GM21723 (cell line): ENCODE measurements at regions not wholly inside any gene's neighbourhood (a gene's known extent, or its start where the extent isn't known, plus 50 kb on each side); places are given as distances from the start of the nearest gene placed in this dataset.

Experiments used
- ATAC-seq: cut with Tn5 transposase; IDR thresholded peaks from one replicate; pipeline ENCODE4 v1.9.1; 2021; ENCODE audit warnings: mild to moderate bottlenecking, moderate library complexity; ENCODE audit not compliant: unreplicated experiment

DNA sequence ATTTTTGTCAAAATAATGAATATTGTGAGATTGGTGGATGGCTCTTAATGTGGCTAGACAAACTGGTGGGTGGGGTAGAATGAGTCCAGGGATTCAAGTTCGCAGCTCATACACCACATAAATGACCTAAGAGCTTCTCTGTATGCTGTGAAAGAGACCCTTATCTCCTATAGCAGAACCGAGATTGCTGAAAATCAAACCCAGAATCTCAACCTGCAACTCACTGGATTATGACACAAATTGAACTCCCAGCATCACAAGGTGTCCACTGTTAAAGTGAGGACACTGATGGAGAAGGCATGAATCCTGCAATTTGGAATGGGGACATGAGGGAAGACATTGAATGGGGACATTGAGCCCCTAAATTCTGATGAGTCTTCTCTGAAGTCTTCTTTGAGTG lies 51.3 kb upstream of the CNKSR3 start:
- ATAC-seq = no peak

DNA sequence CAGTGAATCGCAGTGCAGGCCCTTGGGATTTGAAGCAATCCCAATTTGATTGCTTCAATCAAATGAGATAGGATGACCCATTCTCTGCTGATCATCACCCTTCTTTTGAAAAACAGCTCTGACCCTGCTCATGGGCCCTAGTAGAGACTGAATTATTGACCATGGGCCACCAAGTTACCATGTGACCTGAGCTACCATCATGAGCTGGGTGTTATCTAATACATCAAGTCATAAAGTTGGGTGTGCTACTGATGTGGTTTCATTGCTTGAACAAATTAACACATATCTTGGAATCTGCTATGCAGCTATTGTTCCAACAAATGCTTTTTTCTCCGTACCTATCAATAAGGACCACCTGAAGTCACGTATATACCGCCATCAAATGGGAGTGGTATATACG lies 54.8 kb upstream of the CNKSR3 start:
- no peak for ATAC-seq

DNA sequence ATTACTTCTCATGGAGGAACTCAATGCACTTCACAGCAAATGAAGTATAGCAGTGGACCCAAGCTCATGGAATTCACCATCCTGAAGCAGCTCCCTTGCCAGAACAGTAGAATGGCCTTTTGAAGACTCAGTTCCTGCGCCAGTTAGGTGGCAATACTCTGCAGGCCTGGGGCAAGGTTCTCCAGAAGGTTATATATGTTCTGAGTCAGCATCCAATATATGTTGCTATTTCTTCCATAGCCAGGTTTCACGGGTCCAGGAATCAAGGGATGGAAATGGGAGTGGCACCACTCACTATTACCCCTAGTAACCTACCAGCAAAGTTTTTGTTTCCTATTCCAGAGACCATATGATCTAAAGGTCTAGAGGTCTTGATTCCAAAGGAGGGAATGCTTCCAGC lies 56.4 kb upstream of the CNKSR3 start:
- no peak for ATAC-seq

DNA sequence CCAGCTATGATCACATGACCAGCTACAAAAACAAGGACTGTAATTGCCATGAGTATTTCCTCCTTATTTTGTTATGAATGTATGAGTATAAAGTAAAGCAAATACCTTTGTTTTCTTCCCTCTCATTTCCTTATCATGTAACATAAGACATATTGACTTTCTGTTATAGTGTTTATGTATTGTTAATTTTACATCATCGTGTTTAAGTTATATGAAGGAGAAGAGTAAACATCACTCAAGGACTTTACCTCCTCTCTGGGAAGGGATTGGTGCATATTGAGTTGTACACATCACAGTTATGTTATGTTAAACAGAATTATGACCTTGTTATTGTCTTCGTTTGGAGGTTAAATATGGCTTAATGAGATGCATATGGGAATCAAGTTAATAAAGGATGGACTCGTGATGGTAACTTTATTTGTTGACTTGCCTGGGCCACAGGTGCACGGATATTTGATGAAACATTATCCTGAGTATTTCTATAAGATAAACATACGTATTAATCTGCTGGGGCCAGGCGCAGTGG lies 57.3 kb upstream of the CNKSR3 start:
- ATAC-seq = no peak

DNA sequence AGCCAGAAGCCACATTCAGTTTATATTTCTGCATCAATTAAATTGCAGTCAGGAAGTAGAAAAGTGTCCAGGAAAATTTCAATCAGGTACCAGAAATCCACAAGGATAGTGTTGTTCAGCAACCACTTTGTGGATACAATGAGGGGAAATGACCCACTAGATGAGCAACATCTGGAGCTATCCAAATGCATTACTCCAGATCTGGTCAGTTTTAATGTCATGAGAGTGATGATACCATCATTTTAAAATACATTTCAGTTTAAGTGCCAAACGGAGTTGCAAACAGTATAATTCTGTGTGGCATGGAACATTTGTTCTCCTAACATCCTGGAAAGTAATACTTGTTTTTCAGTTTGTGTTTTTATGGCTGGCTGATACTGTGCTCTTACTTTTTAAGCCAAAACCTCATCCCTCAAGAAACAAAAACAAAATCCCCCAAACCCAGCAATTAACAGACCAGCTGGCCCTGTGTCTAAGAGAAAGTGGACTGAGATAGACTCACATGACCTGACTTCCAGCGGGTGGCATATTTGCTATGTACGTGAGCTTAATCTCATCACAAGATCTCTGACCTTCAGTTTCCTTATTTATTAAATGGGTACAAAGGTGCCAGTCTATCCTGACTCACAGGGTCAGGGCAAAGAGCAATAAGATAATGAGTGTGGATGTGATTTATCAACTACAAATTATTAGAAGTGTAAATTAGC lies 58.8 kb upstream of the CNKSR3 start:
- no peak for ATAC-seq

DNA sequence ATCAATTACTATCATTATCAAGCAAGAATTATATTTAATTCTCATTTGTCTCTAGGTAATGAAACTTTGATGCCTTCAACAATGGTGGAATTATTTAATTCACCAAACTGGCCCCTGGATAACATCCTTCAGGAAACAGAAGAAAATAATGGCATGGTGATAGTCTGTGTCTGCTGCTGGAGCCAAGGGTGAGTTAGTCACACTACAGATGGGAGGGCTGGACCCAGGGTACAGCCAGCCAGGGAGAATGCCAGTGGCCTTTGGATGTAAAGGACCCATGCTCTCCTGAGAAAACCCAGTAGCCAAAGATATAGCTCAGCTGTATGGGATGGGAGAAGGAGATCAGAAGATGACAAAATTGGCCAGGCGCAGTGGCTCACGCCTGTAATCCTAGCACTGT lies 60.0 kb upstream of the CNKSR3 start:
- no peak for ATAC-seq

DNA sequence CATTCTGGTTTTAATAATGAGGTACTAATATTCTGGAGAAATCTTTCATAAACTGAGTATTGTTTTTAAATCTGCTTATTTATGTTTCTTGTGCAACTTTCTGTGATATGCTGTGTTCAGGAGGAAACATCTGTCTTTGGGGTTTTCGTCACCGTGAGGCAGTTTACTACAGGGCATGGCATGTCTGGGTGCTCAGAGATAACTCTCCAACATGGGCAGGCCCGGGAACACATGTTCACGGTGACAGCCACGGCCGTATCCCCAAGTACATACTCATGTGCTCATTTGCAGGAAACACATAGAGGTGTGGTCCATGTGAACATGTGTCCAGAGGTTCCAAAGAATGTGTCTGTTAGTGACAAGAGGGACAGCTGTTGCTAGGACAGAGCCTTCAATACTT lies 62.1 kb upstream of the CNKSR3 start:
- ATAC-seq = no peak

DNA sequence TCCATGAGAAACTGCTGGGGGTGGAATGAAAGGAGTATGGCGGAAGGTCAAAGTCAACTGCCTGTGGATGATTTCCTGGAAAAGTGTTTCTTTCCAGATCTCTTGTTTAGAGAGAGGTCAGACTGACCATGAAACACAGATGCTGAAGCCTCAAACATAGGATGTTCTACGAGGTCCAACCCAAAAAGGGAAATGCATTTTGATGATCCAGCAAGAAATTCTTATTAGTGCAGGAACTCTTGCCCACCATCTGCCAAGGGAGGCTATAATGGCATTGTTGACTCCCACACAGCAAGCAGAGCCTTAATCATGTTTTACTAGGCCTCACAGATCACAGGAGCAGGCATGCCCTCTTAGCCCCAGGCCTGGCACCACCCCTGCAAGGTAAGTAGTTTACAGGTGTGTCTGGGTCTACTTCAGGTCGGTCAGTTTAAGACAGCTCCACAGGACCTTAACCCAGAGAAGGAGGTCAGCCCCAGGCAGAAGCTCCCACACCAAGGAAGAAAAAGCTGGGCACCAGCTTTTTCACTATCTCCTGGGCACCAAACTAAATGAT lies 67.6 kb upstream of the CNKSR3 start:
- ATAC-seq = no peak

DNA sequence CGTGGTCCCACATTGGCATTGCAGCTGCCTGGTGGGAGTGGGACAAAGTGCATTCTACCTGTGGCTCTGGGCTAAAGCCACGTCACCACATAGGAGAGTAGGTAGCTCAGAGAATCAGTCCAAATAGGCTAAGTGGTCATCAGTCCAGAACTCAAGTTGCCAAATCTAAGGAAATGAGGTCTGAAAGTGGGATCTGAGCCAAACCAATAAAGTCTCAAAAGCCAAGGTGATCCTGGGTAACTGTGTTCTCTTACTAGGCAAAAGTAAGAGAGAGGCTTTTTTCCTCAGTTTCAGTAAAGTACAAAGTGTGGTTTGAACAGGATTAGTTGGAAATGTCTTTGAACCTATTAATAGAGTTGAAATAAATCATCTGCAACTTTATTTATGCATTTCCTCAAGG lies 68.6 kb upstream of the CNKSR3 start:
- no peak for ATAC-seq

DNA sequence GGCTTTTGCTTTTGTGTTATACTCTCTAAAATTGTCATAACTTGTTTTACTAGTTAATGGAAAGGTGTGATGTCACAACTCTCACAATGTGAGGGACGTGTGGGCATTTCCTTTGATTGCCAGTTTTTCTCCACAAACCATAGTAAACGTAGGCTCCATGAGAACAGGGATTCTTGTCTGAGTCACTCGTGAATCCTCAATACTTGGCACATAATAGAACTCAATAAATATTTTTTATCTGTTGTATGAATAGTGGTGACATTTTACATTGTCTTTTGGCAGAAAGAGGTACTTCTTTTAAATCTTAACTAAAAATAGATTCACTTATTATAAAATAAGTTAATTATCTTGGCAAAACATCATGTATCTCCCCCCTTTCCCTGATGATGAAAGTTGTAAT lies 69.0 kb upstream of the CNKSR3 start:
- ATAC-seq = no peak

DNA sequence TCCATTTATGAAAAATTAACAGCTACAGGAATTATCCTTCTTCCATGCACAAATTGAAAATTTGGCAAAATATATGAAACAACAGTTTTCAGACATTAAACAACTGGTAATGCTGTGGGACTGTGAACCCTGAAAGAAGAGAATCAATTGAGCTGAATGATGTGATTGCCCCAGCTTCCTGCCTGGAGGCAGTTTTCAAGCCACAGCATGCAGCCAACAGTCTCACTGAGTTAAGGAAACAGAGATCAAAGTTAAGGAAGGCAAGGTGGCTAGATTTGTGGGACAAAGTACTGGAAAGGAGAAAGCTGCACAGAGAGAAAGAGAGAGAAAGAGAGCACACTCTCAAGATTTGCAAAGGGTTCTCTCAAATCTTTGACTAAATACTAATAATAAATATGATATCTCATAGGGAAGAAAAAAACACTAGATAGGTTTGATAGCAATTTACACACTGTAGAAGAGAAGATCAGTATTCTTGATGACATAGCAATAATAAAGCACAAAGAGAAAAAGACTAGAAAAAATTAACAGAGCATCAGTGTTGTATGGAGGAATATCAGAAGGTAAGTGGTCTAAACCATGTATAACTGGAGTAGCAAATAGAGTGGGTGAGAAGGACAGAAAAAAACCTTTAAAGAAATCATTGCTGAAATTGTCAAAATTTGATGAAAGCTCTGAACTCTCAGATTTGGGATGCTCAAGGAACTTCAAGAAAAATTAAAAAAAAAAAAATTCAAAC lies 70.1 kb upstream of the CNKSR3 start:
- ATAC-seq = no peak

DNA sequence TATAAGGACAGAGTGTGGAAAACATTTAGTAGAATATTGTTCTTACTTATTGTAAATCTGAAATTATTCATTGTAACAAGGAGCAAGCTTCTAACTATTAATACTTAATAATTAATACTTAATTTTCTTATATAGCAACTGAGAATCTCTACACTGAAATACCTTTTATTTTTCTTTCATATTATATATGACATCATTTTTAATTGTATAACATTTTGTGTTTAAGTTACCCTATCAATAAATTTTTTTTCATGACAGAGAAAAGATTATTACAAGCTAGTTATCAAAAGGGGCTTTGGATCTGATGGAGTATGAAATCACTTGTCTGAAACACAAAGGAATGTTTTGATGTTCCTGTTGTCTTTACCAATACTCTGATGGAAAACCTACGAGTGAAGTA lies 72.2 kb upstream of the CNKSR3 start:
- ATAC-seq = no peak

DNA sequence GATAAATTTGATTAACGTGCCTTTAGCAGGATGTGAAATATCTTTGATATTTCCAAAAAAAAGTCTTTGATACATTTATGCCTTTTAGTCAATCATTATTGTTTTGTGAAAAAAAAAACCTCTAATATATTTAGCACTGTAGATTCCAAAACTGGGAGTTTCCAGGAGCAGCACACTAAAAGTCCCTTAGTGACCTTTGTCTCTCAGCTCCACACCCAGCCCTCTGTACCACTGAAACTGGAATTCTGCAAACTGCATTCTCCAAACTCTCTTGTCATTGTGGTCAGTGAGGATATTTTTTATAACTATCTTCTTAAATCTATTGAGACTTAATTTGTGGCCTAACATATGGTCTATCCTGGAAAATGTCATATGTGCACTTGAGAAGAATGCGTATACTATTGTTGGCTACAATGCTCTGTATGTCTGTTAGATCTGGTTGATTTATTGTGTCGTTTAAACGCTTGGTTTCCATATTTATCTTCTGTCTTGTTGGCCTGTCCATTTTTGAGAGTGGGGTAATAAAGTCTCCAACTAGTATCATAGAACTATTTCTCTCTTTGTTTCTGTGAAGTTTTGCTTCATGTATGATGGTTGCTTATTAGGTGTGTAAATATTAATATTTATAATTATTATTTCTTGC lies 73.2 kb upstream of the CNKSR3 start:
- ATAC-seq = no peak

DNA sequence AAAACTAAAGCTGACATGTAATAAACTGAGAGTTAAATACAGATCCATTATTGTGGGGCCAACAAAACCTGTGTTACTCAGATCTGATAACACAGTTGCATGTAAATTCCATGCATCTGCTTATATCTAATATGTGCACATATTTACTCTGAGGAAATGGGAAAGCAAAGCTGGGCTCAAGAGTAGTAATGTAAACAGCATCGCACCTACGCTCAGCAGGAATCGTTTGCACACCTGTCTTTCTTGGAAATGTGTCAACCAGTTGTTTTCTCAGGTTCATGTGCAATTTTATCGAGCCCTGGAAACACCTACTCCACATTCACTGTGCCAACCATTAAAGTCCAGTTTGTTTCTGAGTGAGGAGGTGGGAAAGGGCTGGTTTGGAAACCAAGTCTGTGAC lies 80.3 kb upstream of the CNKSR3 start:
- no peak for ATAC-seq

DNA sequence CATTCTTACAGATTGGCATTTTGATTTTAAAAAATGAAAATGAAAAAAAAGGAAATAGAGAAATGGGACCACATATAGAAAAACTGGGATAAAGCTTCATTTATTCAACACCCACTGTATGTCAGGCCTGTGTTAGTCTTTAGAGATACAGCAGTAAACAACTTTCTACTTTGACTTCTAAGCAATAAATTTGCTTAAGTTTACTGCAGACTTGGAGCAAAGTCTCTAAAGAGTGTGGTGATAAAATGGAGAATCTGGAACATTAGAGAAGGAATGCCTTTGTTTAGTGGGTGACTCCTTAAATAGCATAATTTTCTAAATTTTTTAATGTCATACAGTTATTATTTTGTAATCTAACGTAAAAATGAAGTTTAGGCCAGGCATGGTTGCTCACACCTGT lies 80.7 kb upstream of the CNKSR3 start:
- ATAC-seq = no peak

DNA sequence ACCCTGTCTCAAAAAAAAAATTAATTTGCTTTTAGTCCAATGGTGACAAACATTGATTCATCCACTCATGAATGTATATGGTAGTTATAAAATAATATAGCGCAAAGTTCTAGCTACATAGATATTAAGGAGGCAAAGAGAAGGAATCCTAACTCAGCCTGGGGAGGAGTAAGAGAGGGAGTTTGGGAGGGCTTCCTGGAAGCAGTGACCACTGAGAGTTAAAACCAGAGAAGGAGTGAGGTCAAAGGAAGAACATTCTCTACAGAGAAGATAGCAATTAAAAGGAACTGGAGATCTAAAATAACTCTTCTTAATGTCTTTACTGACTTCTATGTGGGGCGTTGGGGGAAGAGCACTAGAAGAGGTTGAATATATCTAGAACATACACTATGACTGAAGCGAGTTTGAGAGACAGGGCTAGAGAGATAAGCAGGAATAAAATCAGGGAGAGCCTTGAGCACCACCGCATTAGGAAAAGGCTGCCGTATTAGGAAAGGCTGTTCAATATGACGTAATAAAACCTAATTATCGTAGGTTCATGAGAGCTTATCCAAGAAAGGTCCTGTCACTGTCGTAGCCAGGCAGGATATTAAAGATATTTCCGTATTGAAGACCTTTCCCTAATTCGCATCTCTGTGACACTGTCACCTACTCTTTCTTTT lies 81.8 kb upstream of the CNKSR3 start:
- ATAC-seq = no peak

DNA sequence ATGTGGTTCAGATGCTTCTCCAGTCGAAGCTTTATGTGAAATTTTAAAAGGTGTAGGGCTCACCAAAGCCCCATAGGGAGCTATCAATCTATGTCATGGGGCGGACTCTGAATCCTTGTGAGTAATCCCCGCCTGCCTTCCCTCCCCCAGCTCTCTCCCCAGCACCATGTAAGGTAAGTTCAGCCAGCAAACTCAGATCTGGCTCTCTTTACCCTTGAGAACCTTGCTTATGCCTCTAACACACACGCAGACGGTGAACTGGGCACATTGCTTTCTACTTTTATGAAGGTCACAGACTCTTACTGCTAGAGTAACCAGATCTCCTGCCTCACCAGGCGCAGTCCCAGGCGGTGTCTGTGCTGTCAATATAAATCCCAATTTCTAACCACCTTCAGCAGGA lies 82.6 kb upstream of the CNKSR3 start:
- ATAC-seq = no peak

DNA sequence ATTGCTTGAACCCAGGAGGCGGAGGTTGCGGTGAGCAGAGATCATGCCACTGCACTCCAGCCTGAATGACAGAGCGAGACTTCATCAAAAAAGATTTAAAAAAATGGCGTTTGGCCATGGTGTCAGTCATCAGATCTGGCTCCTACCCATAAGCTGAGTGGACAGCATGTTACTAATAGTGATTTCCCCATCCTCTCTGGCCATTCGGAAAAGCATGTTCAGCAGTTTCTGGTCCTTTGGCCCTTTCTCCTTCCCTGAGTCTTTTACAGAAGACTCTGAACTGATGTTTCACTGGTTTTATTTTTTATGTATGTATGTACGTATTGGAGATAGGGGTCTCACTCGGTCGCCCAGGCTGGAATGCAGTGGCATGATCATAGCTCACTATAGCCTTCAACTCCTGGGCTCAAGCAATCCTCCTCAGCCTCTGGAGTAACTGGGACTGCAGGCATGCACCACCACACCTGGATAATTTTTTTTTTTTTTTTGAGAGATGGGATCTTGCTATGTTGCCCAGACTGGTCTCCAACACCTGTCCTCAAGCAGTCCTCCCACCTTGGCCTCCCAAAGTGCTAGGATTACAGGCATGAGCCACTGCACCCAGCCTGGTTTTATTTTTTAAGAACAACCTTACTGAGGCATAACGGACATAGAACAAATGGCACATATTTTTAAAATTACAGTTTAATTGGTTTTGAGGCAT lies 84.2 kb upstream of the CNKSR3 start:
- no peak for ATAC-seq

DNA sequence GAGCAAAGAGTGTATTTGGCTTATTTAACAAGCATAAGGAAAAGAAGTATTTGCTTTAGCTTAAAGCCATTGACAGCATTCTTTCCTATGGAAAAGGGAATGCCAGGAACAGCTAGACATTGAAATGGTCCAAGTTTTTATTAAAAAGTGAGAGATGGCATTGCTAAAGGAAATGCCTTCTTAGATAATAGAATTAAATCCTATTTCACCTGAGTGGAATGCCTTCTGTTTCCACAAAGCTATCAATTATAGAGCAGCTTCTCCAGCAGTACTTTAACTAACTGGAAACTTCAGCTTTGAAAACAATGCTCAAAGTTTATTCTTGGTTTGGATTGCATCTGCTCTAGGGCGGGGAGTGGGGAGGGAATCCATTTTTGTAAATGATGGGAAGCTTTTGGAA lies 85.1 kb upstream of the CNKSR3 start:
- no peak for ATAC-seq

DNA sequence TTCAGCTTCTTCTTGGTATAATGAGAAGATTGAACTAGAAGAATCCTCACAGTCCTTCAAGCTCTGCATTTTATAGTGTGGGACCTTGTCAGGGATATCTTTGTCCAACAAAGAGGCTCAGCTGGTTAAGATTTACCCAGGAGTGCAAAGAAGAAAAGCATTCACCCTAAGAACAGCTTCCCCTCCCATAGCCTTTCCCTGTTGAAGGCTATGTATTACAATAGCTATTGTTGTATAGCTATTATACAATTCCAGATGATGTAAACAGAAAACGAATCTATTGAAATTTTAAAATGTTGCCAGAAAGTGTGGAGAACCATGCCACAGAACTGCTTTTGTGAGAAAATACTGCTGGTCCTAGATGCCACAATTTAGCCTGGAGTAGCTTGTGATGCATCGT lies 85.5 kb upstream of the CNKSR3 start:
- no peak for ATAC-seq

DNA sequence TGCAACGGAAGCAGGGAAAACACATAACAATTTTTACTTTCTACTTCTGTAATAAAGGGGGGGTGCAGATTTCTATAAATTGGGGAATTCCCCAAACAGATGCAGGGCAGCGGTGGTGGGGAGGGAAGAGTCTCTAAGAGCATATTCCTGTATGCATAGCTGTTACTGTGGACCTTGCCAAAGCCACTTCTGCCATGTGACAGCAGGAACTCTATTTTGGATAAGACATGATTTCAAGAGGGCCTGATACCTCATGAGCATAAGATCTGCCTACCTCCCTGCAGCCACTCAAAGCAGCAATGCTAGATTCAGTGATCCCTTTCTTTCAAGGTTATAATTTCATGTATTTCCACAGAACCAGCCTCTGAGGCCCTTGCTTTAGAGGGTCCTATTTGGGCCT lies 86.2 kb upstream of the CNKSR3 start:
- ATAC-seq = no peak
